ENCODE measurements at regions not wholly inside any gene's neighbourhood (a gene's known extent, or its start where the extent isn't known, plus 50 kb on each side); places are given as distances from the start of the nearest gene placed in this dataset.
"Not testable (repeated sequence)": the region's sequence is repeated elsewhere in the genome, so short reads cannot be mapped to it uniquely, and the experiment has no call there.

DNA sequence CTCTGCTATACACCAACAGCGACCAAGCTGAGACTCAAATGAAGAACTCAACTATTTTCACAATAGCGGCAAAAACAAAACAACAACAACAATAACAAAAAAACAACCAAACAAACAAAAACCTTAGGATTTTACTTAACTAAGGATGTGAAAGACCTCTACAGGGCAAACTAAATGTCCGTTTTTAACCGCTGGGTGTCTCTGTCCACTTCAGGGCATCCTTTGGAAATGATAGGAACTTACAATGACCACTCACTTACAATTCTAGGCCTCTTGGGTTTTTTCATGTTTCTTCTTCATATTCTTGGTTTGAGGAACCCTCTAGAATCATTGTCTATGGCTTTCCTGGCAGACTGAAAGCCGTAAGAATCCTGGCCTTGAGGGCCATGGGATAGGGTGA lies 134.0 kb upstream of the FAM78B start:
- in situ Hi-C loops (cut with HindIII; ENCODE audit: low sequenced_read_pairs): no loop called here

DNA sequence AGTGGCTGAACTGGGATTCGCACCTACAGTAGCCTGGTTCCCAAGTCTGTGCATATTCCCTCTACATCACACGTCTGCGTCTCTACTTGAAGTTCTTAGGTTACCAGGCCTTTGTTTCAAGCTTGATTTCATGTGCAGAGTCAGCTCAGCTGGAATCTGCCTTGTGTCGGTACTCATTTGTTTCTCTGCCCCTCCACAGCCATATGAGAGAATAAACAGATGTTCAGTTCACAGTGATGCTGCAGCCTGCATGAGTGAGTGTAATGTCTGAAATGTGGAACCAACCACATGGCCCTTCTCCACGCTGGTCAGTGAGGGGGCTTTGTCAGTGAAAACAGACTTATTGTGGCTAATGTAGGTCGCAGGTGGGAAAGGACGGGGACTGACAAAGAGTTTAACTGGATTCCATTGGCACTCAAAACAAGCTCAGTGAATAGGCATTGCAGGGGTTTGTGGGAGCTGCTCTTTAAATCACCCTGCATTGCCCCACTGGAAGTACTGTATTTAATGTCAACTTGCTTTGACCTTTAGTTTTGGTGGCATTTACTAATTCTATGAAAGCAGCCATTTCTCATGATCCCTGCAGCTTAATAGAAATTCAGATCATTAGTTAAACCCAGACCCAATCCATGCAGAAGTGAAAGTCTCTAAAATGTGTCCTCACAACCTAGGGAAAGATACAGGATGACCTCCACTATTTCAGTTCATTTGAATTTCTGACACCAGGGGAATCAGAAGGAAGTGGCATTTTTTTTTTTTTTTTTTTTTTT lies 136.4 kb upstream of the FAM78B start:
- no peak overlapping the region for H3K4me3 ChIP-seq (ENCODE audit: low read depth, low read length)
- TF ChIP-seq, protein P1, sequence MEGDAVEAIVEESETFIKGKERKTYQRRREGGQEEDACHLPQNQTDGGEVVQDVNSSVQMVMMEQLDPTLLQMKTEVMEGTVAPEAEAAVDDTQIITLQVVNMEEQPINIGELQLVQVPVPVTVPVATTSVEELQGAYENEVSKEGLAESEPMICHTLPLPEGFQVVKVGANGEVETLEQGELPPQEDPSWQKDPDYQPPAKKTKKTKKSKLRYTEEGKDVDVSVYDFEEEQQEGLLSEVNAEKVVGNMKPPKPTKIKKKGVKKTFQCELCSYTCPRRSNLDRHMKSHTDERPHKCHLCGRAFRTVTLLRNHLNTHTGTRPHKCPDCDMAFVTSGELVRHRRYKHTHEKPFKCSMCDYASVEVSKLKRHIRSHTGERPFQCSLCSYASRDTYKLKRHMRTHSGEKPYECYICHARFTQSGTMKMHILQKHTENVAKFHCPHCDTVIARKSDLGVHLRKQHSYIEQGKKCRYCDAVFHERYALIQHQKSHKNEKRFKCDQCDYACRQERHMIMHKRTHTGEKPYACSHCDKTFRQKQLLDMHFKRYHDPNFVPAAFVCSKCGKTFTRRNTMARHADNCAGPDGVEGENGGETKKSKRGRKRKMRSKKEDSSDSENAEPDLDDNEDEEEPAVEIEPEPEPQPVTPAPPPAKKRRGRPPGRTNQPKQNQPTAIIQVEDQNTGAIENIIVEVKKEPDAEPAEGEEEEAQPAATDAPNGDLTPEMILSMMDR (IDR thresholded peaks at IDR 0.05; ENCODE audit: low read depth, low read length, missing control alignments): no peak
- in situ Hi-C loops (cut with HindIII; ENCODE audit: low sequenced_read_pairs): no loop called here
- no peak for DNase-seq (ENCODE audit: low read depth)

More for the DNA sequence above, 134.0 kb upstream of the FAM78B start:
- no peak for DNase-seq (ENCODE audit: low read depth)
- TF ChIP-seq, protein P1 (IDR thresholded peaks at IDR 0.05; ENCODE audit: low read depth, low read length, missing control alignments): no peak
- no peak overlapping the region for H3K4me3 ChIP-seq (ENCODE audit: low read depth, low read length)

- no peak overlapping the region for H3K4me3 ChIP-seq (ENCODE audit: low read depth, low read length)
- in situ Hi-C loops (cut with HindIII; ENCODE audit: low sequenced_read_pairs): no loop called here
- no peak for DNase-seq (ENCODE audit: low read depth)
- TF ChIP-seq, protein P1 (IDR thresholded peaks at IDR 0.05; ENCODE audit: low read depth, low read length, missing control alignments): no peak
Measured at GRCh38 chr1:166304131-166304530, 137.3 kb upstream of the FAM78B start.

DNA sequence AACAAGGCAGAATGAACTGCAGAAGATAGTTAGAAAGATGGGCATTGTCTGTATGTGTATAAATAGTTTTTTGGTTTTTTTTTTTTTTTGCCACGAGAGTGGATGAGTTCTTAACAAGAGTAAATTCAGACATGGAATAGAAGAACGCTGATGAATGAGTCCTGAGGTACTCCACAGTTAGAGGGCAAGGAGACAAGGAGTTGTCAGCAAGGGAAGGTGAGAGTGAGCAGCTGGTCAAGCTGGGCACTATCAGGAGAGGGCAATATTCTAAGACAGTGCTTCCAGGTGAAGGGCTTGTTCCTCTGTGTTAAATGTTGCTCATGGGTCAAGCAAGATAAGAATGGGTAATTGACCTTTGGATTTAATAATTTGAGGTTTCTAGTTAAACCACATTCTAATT lies 138.6 kb upstream of the FAM78B start:
- in situ Hi-C loops (cut with HindIII; ENCODE audit: low sequenced_read_pairs): no loop called here

GRCh38 chr1:166307261-166308188 lies 140.7 kb upstream of the FAM78B start:
- no peak for DNase-seq (ENCODE audit: low read depth)
- H3K4me3 ChIP-seq (ENCODE audit: low read depth, low read length): no peak overlapping the region
- in situ Hi-C loops (cut with HindIII; ENCODE audit: low sequenced_read_pairs): no loop called here
- TF ChIP-seq, protein P1 (IDR thresholded peaks at IDR 0.05; ENCODE audit: low read depth, low read length, missing control alignments): no peak

More for the DNA sequence above, 138.6 kb upstream of the FAM78B start:
- TF ChIP-seq, protein P1 (IDR thresholded peaks at IDR 0.05; ENCODE audit: low read depth, low read length, missing control alignments): no peak
- DNase-seq (ENCODE audit: low read depth): no peak
- no peak overlapping the region for H3K4me3 ChIP-seq (ENCODE audit: low read depth, low read length)

DNA sequence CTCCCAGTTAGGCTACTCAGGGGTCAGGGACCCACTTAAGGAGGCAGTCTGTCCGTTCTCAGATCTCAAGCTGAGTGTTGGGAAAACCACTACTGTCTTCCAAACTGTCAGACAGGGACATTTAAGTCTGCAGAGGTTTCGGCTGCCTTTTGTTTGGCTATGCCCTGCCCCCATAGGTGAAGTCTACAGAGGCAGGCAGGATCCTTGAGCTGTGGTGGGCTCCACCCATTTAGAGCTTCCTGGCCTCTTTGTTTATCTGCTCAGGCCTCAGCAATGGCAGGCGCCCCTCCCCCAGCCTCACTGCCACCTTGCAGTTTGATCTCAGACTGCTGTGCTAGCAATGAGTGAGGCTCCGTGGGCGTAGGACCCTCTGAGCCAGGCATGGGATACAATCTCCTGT lies 149.5 kb upstream of the FAM78B start:
- in situ Hi-C loops (cut with HindIII; ENCODE audit: low sequenced_read_pairs); DNase-seq (ENCODE audit: low read depth); H3K4me3 ChIP-seq (ENCODE audit: low read depth, low read length): not testable (repeated sequence)
